ENCODE measurements at regions not wholly inside any gene's neighbourhood (a gene's known extent, or its start where the extent isn't known, plus 50 kb on each side); places are given as distances from the start of the nearest gene placed in this dataset.

- no peaks in the 10 kb centered on the region for H3K9me3 Mint-ChIP-seq
- no peak overlapping the region for H3K27ac Mint-ChIP-seq
- TF ChIP-seq NANOG (IDR thresholded peaks at IDR 0.05; ENCODE audit: borderline replicate concordance): no peak
- TF ChIP-seq ZNF114 (CRISPR knock-in tag; IDR thresholded peaks at IDR 0.05): no peak
- TF ChIP-seq POLR2AphosphoS5 (IDR thresholded peaks at IDR 0.05; ENCODE audit: low read depth): no peak
- no peak for TF ChIP-seq ZNF462 (CRISPR knock-in tag; IDR thresholded peaks at IDR 0.05)
- TF ChIP-seq ZNF331 (CRISPR knock-in tag; IDR thresholded peaks at IDR 0.05; ENCODE audit: low read depth): no peak
- no peak for TF ChIP-seq ETS1 (IDR thresholded peaks at IDR 0.05)
- TF ChIP-seq CREB1 (CRISPR knock-in tag; IDR thresholded peaks at IDR 0.05; ENCODE audit: low read depth): no peak
- TF ChIP-seq REST (IDR thresholded peaks at IDR 0.05; ENCODE audit: unreplicated experiment): no peak
- no peak for TF ChIP-seq EZH2 (IDR thresholded peaks at IDR 0.05; ENCODE audit: low read depth, unreplicated experiment)
- TF ChIP-seq EZH2phosphoT487 (IDR thresholded peaks at IDR 0.05; ENCODE audit: unreplicated experiment): no peak
- TF ChIP-seq CTCF (conservative IDR thresholded peaks at IDR 0.05; ENCODE audit: low read depth in 2 of 2): no peak
- no peak for TF ChIP-seq STAT1 (IDR thresholded peaks at IDR 0.05; ENCODE audit: unreplicated experiment)
- no peak for TF ChIP-seq JUNB (IDR thresholded peaks at IDR 0.05; ENCODE audit: unreplicated experiment)
- Histone ChIP-seq H3K4me2 (no peak overlapping the region), H3K4me1 (ENCODE audit: insufficient read depth) (no peaks in the 10 kb centered on the region; the same call in 1 of the 2 replicates), H3K9me2 (ENCODE audit: insufficient read depth) (no peaks in the 10 kb centered on the region; the same call in 1 of the 2 replicates), H3K27ac (ENCODE audit: low read depth) (no peak overlapping the region), H3F3A (replicated peaks; ENCODE audit: low read depth) (no peaks in the 10 kb centered on the region), H3K36me3 (ENCODE audit: insufficient read depth) (no peaks in the 10 kb centered on the region), H2AFZ (peak overlapping the region; percentile 43; the same call in 1 of the 2 replicates), H3K27me3 (ENCODE audit: insufficient read depth) (no peaks in the 10 kb centered on the region), H3K79me2 (replicated peaks; ENCODE audit: insufficient read depth) (no peaks in the 10 kb centered on the region), H4K20me1 (replicated peaks; ENCODE audit: insufficient read depth) (no peaks in the 10 kb centered on the region), H3K4me3 (no peak overlapping the region)
- DNase-seq (ENCODE audit: low spot score) (no peak), ATAC-seq (no peak)
- H3K27me3 Mint-ChIP-seq (ENCODE audit: insufficient read depth, low read depth, poor library complexity): peaks cover 2% of the 10 kb centered on the region
- no peaks in the 10 kb centered on the region for H3K36me3 Mint-ChIP-seq (ENCODE audit: low read depth)
- H3K4me1 Mint-ChIP-seq: no peaks in the 10 kb centered on the region; the same call in 2 of the 3 replicates
- no peak overlapping the region for H3K4me3 Mint-ChIP-seq
These were observed 132.2 kb upstream of the C1QTNF7 start for GRCh38 chr4:15295421-15296162.
